ENCODE measurements at regions not wholly inside any gene's neighbourhood (a gene's known extent, or its start where the extent isn't known, plus 50 kb on each side); places are given as distances from the start of the nearest gene placed in this dataset.
"Not testable (repeated sequence)": the region's sequence is repeated elsewhere in the genome, so short reads cannot be mapped to it uniquely, and the experiment has no call there.

GRCh38 chr12:17132336-17132735 is 526.4 kb upstream of the LMO3 start:
- Histone ChIP-seq H2AK5ac (ENCODE audit: insufficient read length, low read length) (no peak overlapping the region), H2AFZ (ENCODE audit: low read length) (no peak overlapping the region), H3K9me3 (ENCODE audit: control insufficient read depth, low read depth, low read length) (no peaks in the 10 kb centered on the region), H3K4me2 (ENCODE audit: insufficient read depth, insufficient read length, low read length) (no peak overlapping the region), H2BK12ac (ENCODE audit: insufficient read length, low read depth, low read length) (no peak overlapping the region), H4K20me1 (ENCODE audit: control insufficient read depth, insufficient read depth, insufficient read length) (no peaks in the 10 kb centered on the region), H3K79me2 (ENCODE audit: insufficient read depth, low read length) (no peaks in the 10 kb centered on the region), H2BK120ac (ENCODE audit: low read depth, low read length, poor library complexity, severe bottlenecking) (no peak overlapping the region), H3K27me3 (ENCODE audit: insufficient read depth, low read length) (no peaks in the 10 kb centered on the region), H4K5ac (ENCODE audit: insufficient read length, low read depth, low read length) (no peak overlapping the region), H3K56ac (ENCODE audit: insufficient read length, low read depth, low read length) (no peak overlapping the region), H2BK20ac (ENCODE audit: low read depth, low read length, poor library complexity, severe bottlenecking) (no peak overlapping the region), H2BK5ac (ENCODE audit: insufficient read length, low read length) (no peak overlapping the region), H3K27ac (ENCODE audit: insufficient read length, low read depth, low read length) (no peak overlapping the region), H4K8ac (replicated peaks; ENCODE audit: insufficient read length, low read depth, low read length) (no peak overlapping the region), H4K91ac (ENCODE audit: insufficient read length, low read depth, low read length) (no peak overlapping the region), H3K18ac (ENCODE audit: insufficient read length, low read depth, low read length) (no peak overlapping the region), H3K4me1 (ENCODE audit: insufficient read depth, low read length) (no peaks in the 10 kb centered on the region), H3T11ph (ENCODE audit: low read length) (no peak overlapping the region), H2BK15ac (ENCODE audit: low read depth, low read length) (no peak overlapping the region), H3K23me2 (ENCODE audit: insufficient read length, low read depth, low read length, poor library complexity, severe bottlenecking) (no peaks in the 10 kb centered on the region), H3K9ac (ENCODE audit: extremely low read depth, insufficient read length, low read length) (no peak overlapping the region), H3K14ac (ENCODE audit: insufficient read depth, low read length) (no peak overlapping the region), H3K4ac (ENCODE audit: low read depth, low read length) (no peak overlapping the region), H3K23ac (ENCODE audit: insufficient read length, low read depth, low read length) (no peak overlapping the region), H3K79me1 (ENCODE audit: insufficient read depth, low read depth, low read length, poor library complexity, severe bottlenecking) (no peaks in the 10 kb centered on the region)
- Mint-ChIP-seq H3K27ac (no peak overlapping the region), H3K4me3 (no peak overlapping the region), H3K9me3 (no peaks in the 10 kb centered on the region), H3K4me1 (no peaks in the 10 kb centered on the region), H3K36me3 (ENCODE audit: insufficient read depth in 1 of 3, low read depth in 3 of 3) (no peaks in the 10 kb centered on the region), H3K27me3 (ENCODE audit: low read depth) (no peaks in the 10 kb centered on the region)
- no CpG with 5 or more reads among the region's 4 CpGs for WGBS (ENCODE audit: extremely low coverage, insufficient read length, low lambda C conversion rate)
- no peak for DNase-seq
- no peak for TF ChIP-seq CTCF (conservative IDR thresholded peaks at IDR 0.05)

GRCh38 chr12:17116538-17116937 is 510.6 kb upstream of the LMO3 start:
- H4K5ac ChIP-seq (ENCODE audit: insufficient read length, low read depth, low read length); H3K18ac ChIP-seq (ENCODE audit: insufficient read length, low read depth, low read length); H3K27me3 Mint-ChIP-seq (ENCODE audit: low read depth); H3K27me3 ChIP-seq (ENCODE audit: insufficient read depth, low read length); H3K4me3 Mint-ChIP-seq; H2AFZ ChIP-seq (ENCODE audit: low read length); H3K23me2 ChIP-seq (ENCODE audit: insufficient read length, low read depth, low read length, poor library complexity, severe bottlenecking); H2BK20ac ChIP-seq (ENCODE audit: low read depth, low read length, poor library complexity, severe bottlenecking); H2BK120ac ChIP-seq (ENCODE audit: low read depth, low read length, poor library complexity, severe bottlenecking); H3K4me1 Mint-ChIP-seq; H3K4ac ChIP-seq (ENCODE audit: low read depth, low read length); H2BK15ac ChIP-seq (ENCODE audit: low read depth, low read length); H3K4me2 ChIP-seq (ENCODE audit: insufficient read depth, insufficient read length, low read length); H2BK5ac ChIP-seq (ENCODE audit: insufficient read length, low read length); H4K20me1 ChIP-seq (ENCODE audit: control insufficient read depth, insufficient read depth, insufficient read length); H3K23ac ChIP-seq (ENCODE audit: insufficient read length, low read depth, low read length); H3T11ph ChIP-seq (ENCODE audit: low read length); H3K79me2 ChIP-seq (ENCODE audit: insufficient read depth, low read length); H2AK5ac ChIP-seq (ENCODE audit: insufficient read length, low read length); H3K14ac ChIP-seq (ENCODE audit: insufficient read depth, low read length); H3K27ac ChIP-seq (ENCODE audit: insufficient read length, low read depth, low read length); H3K56ac ChIP-seq (ENCODE audit: insufficient read length, low read depth, low read length); H3K9me3 ChIP-seq (ENCODE audit: control insufficient read depth, low read depth, low read length); H3K27ac Mint-ChIP-seq; H3K4me1 ChIP-seq (ENCODE audit: insufficient read depth, low read length); H4K91ac ChIP-seq (ENCODE audit: insufficient read length, low read depth, low read length); H4K8ac ChIP-seq (replicated peaks; ENCODE audit: insufficient read length, low read depth, low read length); H3K9ac ChIP-seq (ENCODE audit: extremely low read depth, insufficient read length, low read length); DNase-seq; H2BK12ac ChIP-seq (ENCODE audit: insufficient read length, low read depth, low read length); H3K79me1 ChIP-seq (ENCODE audit: insufficient read depth, low read depth, low read length, poor library complexity, severe bottlenecking): not testable (repeated sequence)
- peaks cover 16 to 27% of the 10 kb centered on the region in 2 experiments for H3K9me3 Mint-ChIP-seq
- H3K36me3 Mint-ChIP-seq (ENCODE audit: insufficient read depth in 1 of 3, low read depth in 3 of 3), result peaks cover 0 to 15% (median 0%) of the 10 kb centered on the region in 3 experiments; a peak in 3 of 7 replicates
- no CpG with 5 or more reads among the region's 3 CpGs for WGBS (ENCODE audit: extremely low coverage, insufficient read length, low lambda C conversion rate)
